GM18867 (cell line): ENCODE measurements at regions not wholly inside any gene's neighbourhood (a gene's known extent, or its start where the extent isn't known, plus 50 kb on each side); places are given as distances from the start of the nearest gene placed in this dataset.
"Not testable (repeated sequence)": the region's sequence is repeated elsewhere in the genome, so short reads cannot be mapped to it uniquely, and the experiment has no call there.

Source experiments
- ATAC-seq: cut with Tn5 transposase; IDR thresholded peaks from one replicate; pipeline ENCODE4 v1.9.1; 2021; ENCODE audit warnings: mild to moderate bottlenecking, moderate library complexity; ENCODE audit not compliant: unreplicated experiment

DNA sequence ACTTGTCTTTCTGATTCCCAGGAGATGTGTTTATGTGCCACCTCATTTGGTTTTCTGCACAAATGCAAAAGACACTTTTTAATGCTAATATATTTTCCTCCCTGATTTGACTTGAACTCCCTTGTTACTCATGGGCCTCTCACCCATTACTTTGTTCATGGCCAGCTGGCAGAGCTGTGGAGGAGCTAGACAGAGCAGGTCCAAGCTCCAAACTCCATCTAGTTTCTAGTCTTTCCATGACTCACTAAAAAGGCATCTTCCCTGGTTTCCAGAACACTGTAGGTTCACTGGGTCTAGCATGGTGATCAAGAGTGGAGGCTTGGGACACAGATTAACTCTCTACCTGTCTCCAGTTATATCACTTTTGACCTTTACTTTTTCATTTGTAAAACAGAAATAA is 161.0 kb upstream of the SLC28A3 start:
- no peak for ATAC-seq

DNA sequence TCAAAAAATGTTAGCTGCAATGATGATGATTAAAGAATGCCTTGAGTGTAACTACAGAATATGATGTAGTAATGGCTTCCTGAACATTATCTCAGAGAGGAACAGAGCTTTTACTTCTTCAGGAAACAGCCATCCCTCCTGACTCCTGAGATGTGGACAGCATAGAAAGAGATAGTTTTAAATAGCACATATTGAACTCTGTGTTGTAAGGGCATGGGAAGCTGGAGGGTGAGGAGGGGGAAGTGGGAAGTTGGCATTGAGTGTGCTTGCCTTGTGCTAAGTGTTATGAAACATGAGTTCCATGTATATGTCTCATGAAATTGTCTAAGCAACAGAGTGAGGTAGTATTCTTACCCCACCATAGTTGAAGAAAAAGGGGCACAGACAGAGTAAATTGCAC is 161.5 kb upstream of the SLC28A3 start:
- no peak for ATAC-seq

DNA sequence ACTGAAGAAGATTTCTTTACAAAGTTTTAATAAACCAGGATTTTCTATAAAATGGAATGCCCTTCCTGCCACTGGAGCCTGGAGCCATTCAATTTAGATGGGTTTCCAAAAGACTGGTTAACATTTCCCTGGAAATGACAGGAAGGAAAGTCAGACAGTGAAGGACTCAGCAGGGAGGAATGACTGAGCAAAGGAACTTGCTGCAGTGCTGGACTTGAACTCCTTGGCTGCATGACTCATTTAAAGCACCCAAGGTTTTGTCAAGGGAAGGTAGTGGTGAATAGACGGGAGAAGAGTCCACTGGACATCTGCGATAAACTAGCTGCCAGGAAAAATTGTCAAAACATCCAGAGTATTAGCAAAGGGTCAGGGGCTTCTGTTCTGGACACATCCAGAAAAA is 163.8 kb upstream of the SLC28A3 start:
- ATAC-seq, result no peak

DNA sequence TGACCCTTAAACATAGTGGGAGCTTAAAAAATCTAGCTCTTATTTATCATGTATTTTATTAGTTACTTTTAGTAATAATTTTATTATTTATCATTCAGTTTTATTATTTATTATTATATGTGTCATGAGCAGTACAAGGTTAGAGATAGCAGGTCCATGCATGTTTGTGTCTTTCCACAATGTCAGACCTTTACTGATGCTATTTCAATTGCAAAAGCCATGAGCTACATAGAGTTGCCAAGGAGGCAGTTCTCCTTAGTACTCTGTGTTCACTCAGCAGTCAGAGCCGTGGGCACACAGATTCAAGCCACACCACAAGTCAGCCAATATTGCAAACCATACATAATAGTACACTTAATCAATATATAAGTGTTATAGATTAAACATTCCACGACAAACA is 157.9 kb upstream of the NTRK2 start:
- ATAC-seq, result no peak

DNA sequence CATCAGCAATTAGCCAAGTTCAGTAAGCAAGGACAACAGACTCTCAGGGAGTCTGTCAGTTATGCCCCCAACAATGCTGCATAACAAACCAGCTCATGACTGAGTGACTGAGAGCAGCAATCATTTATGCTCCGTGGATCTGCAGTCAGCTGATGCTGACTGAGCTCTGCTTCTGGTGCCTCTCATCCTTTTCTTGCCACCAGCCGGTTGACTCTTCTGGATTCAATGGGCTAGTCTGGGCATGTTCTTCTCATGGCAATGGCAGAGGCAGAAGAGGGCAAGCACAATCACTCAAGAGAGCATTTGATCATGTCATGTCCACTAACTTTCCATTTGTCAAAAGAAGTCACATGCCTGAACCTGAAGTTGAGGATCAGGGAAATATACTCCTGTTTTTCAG is 157.0 kb upstream of the NTRK2 start:
- no peak for ATAC-seq

DNA sequence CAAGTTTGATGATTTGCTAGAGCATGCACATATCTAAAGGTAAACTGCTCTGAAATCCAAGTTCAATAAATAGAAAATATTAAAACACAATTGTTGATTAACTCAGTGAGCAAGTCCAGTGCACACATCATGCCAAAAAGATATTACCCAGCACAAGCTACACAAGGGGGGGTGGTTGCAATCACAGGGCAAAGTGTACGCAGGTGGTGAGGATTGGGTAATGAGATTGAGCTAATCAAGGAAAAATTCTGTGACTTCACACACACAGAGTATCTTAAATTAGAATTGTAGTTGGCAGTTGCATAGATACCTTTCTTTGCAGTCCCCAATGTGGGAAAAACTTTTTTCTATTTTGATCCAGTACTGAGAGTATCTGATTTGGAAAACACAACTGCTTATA is 156.1 kb upstream of the NTRK2 start:
- no peak for ATAC-seq

DNA sequence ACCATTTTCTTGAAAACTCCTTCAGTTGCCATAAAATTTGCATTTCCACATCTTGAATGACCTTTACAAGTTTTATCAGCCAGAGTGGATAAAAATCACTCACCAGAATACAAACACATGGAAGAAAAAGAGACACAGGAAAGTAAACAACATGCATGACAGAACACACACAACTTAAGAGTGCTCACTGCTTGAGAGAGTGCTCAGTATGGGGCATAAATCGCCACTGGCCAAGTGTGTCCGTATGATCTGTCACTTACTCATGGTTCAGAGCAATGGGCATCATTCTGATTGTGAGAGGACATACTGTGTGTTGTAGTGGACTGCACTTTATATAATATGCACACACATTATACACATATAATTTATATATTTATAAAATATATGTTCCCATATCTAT is 155.6 kb upstream of the NTRK2 start:
- no peak for ATAC-seq

DNA sequence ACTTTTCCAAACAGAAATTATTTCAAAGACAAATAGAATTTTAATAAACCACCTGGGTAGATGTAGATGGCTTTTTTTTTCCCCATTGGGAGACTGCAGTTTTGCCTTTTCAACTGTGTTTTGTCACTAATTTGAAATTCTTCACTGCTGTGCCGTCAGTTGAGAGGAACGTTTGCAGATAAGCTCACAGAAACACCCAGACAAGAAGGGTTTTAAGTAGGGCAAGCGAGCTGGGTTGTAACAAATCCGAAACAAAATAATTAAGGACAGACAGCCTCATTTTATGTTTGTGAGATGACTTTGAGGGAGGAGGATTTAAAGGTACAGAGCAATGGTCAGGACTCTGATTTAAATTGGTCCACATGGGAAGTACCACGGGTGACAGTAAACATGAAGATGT is 155.1 kb upstream of the NTRK2 start:
- ATAC-seq, result no peak

DNA sequence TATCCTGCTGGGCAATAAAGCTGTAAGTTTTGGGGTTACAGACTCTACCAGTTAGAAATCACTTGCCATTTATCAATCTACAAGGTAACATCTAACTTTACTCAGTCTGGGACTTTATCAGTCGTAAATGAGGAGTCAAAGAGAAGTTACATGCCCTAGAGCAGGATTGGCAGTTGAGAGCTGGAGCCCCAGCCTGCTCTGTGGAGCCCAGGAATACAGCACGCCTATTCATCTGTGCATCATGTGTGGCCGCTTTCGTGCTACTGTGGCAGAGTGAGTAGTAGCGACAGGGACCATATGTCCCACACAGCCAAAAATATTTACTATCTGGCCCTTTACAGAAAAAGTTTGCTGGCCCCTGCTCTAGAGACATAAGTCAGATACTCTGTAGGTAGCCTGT is 152.5 kb upstream of the NTRK2 start:
- no peak for ATAC-seq

DNA sequence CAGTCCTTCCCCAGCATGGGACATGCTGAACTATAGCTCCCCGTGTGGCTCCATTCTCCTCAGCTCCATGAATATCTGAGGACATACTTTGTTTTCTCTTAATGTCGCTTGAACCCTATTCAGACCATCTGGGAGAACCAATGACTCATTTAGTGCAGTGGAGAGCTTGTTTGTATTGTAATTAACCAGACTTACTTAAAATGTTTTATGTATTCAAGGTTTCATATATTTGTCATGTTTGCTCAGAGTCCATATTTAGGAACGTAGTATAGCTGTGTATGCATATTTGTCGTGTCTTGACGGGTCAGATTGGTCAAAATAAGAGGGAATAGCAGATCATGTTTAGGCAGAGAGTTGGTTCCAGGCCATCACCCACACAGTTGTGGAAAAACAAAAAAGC is 150.1 kb upstream of the NTRK2 start:
- no peak for ATAC-seq

DNA sequence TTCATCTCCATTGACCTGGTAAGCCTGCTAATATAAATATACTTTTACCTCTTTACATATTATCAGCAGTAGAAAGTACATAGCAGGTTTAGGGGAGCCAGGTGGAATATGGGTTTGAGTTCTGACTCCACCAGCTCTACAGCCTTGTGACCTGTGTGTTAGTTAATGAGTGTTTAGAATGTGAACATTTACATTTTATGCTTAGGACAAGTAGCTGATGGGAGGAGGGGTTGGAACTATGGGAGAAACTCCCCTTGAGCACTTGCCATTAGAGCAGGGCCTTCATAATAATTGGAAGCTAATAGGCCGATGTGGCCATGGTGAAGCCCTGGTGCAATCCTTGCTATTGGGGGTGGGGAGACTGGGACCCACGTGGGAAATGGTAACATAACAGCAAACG is 148.3 kb upstream of the NTRK2 start:
- no peak for ATAC-seq

DNA sequence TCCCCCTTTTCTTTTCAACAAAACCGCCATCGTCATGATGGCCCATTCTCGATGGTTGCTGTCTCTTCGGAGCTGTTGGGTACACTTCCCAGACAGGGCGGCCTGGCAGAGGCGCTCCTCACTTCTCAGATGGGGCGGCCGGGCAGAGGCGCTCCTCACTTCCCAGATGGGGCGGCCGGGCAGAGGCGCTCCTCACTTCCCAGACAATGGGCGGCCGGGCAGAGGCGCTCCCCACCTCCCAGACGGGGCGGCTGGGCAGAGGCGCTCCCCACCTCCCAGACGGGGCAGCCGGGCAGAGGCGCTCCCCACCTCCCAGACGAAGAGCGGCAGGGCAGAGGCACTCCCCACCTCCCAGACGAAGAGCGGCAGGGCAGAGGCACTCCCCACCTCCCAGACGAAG is 143.3 kb upstream of the NTRK2 start:
- ATAC-seq, result not testable (repeated sequence)

DNA sequence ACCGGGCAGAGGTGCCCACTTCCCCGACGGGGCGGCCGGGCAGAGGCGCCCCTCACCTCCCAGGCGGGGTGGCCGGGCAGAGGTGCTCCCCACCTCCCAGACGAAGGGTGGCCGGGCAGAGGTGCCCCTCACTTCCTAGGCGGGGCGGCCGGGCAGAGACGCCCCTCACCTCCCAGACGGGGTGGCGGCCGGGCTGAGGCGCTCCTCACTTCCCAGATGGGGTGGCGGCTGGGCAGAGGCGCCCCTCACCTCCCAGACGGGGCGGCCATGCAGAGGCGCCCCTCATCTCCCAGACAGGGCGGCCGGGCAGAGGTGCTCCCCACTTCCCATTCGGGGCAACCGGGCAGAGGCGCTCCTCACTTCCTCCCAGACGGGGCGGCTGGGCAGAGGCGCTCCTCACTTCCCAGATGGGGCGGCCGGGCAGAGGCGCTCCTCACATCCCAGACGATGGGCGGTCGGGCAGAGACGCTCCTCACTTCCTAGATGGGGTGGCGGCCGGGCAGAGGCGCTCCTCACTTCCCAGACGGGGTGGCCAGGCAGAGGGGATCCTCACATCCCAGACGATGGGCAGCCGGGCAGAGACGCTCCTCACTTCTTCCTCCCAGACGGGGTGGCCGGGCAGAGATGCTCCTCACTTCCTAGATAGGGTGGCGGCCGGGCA is 142.3 kb upstream of the NTRK2 start:
- ATAC-seq, result not testable (repeated sequence)

DNA sequence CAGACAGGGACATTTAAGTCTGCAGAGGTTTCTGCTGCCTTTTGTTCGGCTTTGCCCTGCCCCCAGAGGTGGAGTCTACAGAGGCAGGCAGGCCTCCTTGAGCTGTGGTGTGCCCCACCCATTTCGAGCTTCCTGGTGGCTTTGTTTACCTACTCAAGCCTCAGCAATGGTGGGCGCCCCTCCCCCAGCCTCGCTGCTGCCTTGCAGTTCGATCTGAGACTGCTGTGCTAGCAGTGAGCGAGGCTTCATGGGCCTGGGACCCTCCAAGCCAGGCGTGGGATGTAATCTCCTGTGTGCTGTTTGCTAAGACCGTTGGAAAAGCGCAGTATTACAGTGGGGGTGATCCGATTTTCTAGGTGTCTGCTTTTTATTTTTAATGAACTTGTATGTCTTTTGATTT is 133.6 kb upstream of the NTRK2 start:
- ATAC-seq, result not testable (repeated sequence)

DNA sequence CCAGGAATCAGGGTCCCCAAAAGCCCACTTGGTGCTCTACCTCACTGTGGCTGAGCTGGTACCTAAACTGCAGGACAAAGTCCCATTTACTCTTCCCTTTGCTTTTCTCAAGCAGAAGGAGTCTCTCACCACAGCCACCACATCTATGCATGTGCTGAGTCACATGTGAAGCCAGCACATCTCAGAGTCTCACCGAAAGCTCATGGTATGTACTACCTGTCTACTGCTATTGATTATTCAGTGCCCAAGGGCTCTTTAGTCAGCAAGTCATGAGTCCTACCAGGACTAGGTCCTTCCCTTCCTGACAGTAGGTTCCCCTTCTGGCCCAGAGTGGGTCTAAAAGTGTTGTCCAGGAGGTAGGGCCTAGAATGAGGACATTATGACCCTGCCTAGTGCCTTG is 130.7 kb upstream of the NTRK2 start:
- ATAC-seq, result no peak

DNA sequence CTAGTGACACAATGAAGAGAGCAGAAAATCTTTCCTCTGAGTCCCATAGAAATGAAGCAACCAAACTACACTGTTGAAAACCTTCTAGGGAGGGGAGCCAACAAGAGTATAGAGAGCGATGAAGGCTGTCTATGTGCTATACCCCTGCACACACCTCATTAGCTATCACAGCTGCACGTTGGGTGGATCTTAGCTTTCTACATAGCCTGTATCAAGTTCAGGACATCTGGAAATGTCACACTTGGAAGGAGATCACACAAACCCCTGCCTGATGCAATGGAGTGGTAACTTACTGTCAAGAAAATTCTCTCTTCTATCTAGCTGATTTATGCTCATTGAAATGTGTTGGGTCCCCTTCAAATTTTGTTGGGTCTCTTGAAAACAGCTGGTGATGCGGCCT is 127.0 kb upstream of the NTRK2 start:
- ATAC-seq, result no peak

DNA sequence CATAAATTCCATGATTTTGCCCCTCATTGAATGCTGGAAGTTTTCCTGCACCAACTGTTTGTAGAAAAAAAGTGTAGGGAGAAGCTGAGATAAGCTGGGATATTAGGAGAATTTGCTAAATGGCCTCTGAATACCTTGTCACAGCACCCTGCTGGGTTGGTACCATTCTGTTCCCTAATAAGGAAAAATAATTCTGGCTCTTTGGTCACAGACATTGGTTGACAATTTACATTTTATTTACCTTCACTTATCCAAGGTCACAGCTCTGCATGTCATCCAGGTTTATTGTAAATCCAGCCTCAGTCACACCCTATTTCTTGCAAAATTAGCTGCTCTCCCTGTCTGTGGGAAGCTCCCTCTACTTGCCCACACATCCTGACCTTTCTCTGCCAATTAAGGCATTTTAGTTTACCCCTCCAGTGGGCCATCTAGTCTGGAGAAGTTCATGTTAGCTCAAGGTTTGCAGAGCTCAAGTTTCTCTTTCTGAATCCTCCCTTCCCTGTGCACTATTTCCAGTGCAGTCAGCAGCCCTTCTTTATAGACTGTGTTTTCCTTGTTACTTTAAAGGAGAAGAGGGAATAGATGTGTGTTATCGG is 115.4 kb upstream of the NTRK2 start:
- no peak for ATAC-seq

DNA sequence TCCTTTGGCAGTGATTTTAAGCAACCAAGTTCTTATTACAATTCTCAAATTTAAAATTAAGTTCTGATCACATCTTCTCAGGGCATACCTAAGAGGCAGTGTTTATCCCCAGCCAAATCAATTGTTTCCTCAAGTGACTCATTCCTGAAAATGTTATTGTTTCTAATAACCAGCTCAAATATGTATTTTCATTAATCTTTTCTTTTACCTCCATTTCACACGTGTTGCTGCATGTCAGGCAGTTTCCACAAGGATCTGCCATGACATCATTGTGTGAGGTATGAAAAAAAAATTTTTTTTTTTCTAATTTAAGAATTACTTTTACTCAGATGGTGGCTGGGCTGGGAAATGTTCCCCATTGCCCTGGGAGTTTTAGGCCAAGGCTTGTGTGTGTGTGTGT is 113.0 kb upstream of the NTRK2 start:
- ATAC-seq, result no peak

DNA sequence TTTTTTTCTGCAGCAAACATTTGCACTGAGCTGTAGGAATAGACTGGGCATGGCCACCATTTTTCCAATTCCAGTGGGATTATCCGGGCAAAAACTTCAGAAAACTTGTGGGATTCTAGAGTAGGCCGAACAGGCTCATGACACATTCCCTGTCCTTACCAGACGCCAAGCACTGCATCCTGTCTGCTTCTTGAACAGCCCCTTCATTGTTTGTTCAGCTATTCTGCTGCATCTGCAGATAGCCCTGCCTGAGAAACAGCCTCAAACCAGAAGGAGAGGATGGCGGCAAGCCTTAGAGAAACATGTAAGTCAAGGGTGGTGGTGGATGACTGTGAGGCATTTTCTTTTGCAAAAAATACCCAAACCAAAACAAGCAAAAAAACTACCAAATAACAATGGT is 111.8 kb upstream of the NTRK2 start:
- ATAC-seq, result no peak

DNA sequence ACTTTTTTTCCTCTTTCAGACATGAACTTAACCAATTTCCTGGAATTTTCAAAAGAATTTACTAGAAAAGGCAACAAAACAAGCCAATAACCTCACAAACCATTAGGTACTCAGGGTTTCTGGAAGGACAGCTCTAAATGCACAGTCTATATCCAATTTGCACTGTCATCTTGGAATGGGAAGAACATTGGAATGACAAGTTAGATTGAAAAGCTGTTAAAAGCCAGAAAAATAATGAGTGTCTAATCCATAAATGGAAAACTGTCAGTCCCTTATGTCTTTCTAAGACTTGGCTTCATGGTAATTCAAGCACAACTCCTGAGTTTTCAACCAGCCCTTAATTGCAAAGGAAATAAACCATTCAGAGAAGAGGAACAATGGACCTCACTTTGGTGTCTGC is 105.8 kb upstream of the NTRK2 start:
- no peak for ATAC-seq

DNA sequence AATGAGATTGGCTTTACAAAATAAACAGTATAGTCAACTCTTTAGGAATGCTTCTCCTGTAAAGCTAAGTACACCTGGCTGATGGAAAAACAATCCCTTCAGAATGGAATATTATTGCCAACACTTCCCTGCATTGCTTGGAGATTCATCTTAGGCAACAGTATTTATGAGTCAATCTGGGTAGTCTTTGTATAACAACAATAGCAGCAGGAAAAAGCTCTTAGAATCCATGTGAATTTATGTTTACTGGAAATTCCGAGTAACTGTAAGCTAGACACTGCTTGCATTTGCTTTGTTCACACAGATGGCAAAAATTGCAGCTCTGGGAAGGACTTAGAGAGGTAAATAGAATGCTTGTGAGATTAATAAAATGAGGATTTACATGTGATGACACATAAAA is 101.7 kb upstream of the NTRK2 start:
- no peak for ATAC-seq

DNA sequence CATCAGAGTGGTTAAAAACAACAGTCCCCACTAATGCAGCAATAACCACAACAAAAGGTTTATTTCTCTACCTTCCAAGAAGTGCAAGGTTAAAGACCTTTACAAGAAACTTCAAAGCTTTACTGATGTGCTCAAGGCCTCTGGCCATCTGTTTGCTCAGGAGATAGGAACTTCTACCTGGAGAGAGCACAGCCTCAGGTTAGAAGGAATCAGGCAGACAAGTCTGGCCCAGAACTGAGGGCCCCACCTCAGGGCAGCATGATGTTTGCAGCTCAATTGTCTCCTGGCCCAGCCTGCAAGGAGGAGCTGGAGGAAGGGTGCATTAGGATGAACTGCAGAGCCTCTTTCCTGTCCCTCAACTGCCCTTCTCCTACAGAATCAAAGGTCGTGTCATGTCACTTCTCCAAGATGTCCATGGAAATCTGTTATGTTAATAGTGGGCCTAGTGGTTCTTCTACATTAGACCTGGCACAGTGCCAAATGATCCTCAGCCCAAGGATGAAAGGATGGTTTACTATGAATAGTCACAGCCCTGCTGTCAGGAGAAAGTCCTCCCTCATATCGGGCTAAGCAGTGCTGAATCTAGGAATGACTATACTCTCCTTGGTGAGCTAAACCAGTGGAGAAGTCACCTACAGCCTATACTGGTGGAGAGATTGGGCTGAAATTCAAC is 98.9 kb upstream of the NTRK2 start:
- ATAC-seq, result no peak

DNA sequence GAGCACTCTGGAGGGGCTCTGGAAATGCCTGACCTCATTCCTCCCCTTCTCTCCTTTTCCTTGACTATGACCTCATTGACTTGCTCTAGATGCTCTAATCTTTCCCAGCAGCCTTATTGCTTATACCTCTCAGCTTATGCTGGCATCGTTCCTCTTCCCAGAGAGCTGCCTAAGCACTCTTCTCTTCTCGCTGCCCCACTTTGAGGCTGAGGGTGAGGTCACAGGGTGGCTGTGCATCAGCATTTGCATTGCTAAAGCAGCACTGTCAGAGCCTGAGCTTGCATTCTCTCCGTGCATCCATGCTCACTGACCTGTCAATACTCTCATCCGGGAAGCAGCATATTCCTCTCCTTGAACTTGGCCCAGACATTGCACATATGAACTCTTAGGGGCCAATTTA is 96.4 kb upstream of the NTRK2 start:
- ATAC-seq, result no peak
